Left kidney (tissue), 1 donor: ENCODE measurements at regions not wholly inside any gene's neighbourhood (a gene's known extent, or its start where the extent isn't known, plus 50 kb on each side); places are given as distances from the start of the nearest gene placed in this dataset.

Experiments
- DNase-seq: peaks from one replicate; pipeline ENCODE4 v3.0.0-alpha.2; 2013

- DNase-seq = no peak
These were observed 218.4 kb upstream of the TRIB2 start for GRCh38 chr2:12498286-12498685.

- DNase-seq = no peak
These were observed 218.0 kb upstream of the TRIB2 start for GRCh38 chr2:12498704-12499103.

- no peak for DNase-seq
These were observed 215.8 kb upstream of the TRIB2 start for GRCh38 chr2:12500899-12501298.

- DNase-seq = no peak
These were observed 215.1 kb upstream of the TRIB2 start for GRCh38 chr2:12501469-12502158.

GRCh38 chr2:12502759-12503158, 214.0 kb upstream of the TRIB2 start:
- no peak for DNase-seq

- no peak for DNase-seq
These were observed 212.3 kb upstream of the TRIB2 start for GRCh38 chr2:12504443-12504842.

- DNase-seq = no peak
These were observed 209.9 kb upstream of the TRIB2 start for GRCh38 chr2:12506846-12507245.

- peak; percentile 21 for DNase-seq
These were observed 209.4 kb upstream of the TRIB2 start for GRCh38 chr2:12507295-12507694.

GRCh38 chr2:12510070-12510469, 206.7 kb upstream of the TRIB2 start:
- DNase-seq = no peak

GRCh38 chr2:12513339-12513738, 203.4 kb upstream of the TRIB2 start:
- DNase-seq = no peak

- DNase-seq = no peak
These were observed 202.6 kb upstream of the TRIB2 start for GRCh38 chr2:12514168-12514567.

- no peak for DNase-seq
These were observed 201.9 kb upstream of the TRIB2 start for GRCh38 chr2:12514631-12515437.

GRCh38 chr2:12515871-12516270, 200.9 kb upstream of the TRIB2 start:
- DNase-seq = no peak

GRCh38 chr2:12533337-12534005, 183.3 kb upstream of the TRIB2 start:
- no peak for DNase-seq

GRCh38 chr2:12534646-12535263, 182.0 kb upstream of the TRIB2 start:
- no peak for DNase-seq

GRCh38 chr2:12536976-12537375, 179.8 kb upstream of the TRIB2 start:
- no peak for DNase-seq

- no peak for DNase-seq
These were observed 178.5 kb upstream of the TRIB2 start for GRCh38 chr2:12538138-12538694.

GRCh38 chr2:12539336-12539735, 177.4 kb upstream of the TRIB2 start:
- DNase-seq = no peak

GRCh38 chr2:12539776-12540562, 176.8 kb upstream of the TRIB2 start:
- no peak for DNase-seq

- no peak for DNase-seq
These were observed 173.4 kb upstream of the TRIB2 start for GRCh38 chr2:12543076-12543977.
